ENCODE measurements at regions not wholly inside any gene's neighbourhood (a gene's known extent, or its start where the extent isn't known, plus 50 kb on each side); places are given as distances from the start of the nearest gene placed in this dataset.

GRCh38 chr11:95499516-95500135 lies 268.6 kb upstream of the SESN3 start:
- Histone ChIP-seq H3K4me2 (no peak overlapping the region), H4K20me1 (0 out of 22 replicates have a peak, but pooled peaks cover 0 to 4% (median 0%) of the 10 kb centered on the region in 11 experiments), H3K4me3 (no peak overlapping the region), H3K9ac (no peak overlapping the region), H3K9me3 (replicated peaks in 1 of 11) (0 out of 22 replicates have a peak, but pooled peaks cover 0 to under 1% (median 0%) of the 10 kb centered on the region in 11 experiments), H3K4me1 (no peaks in the 10 kb centered on the region), H3K27me3 (peaks cover 0 to 48% (median 0%) of the 10 kb centered on the region in 11 experiments; a peak in 6 of 22 replicates), H3K27ac (no peak overlapping the region), H3K36me3 (no peaks in the 10 kb centered on the region)
- no peak for TF ChIP-seq Cebpa-rat (IDR thresholded peaks at IDR 0.05)

GRCh38 chr11:95498722-95499425 lies 267.9 kb upstream of the SESN3 start:
- no peak for TF ChIP-seq Cebpa-rat (IDR thresholded peaks at IDR 0.05)
- no peak overlapping the region for H3K4me2 ChIP-seq
- peaks cover 0 to 8% (median 0%) of the 10 kb centered on the region in 11 experiments; a peak in 3 of 22 replicates for H3K9me3 ChIP-seq (replicated peaks in 1 of 11)
- no peaks in the 10 kb centered on the region for H3K4me1 ChIP-seq
- 0 out of 22 replicates have a peak, but pooled peaks cover 0 to 1% (median 0%) of the 10 kb centered on the region in 11 experiments for H4K20me1 ChIP-seq
- peaks cover 0 to 40% (median 0%) of the 10 kb centered on the region in 11 experiments; a peak in 6 of 22 replicates for H3K27me3 ChIP-seq
- H3K4me3 ChIP-seq = no peak overlapping the region
- no peak overlapping the region for H3K9ac ChIP-seq
- H3K27ac ChIP-seq = no peak overlapping the region
- no peaks in the 10 kb centered on the region for H3K36me3 ChIP-seq

- Histone ChIP-seq H3K4me1 (no peaks in the 10 kb centered on the region), H3K4me2 (no peak overlapping the region), H3K27ac (no peak overlapping the region), H3K36me3 (no peaks in the 10 kb centered on the region), H3K9me3 (replicated peaks in 1 of 11) (peaks cover 0 to 8% (median 0%) of the 10 kb centered on the region in 11 experiments; a peak in 3 of 22 replicates), H3K27me3 (peaks cover 0 to 22% (median 0%) of the 10 kb centered on the region in 11 experiments; a peak in 4 of 22 replicates), H3K9ac (no peak overlapping the region), H4K20me1 (no peaks in the 10 kb centered on the region), H3K4me3 (no peak overlapping the region)
- no peak for TF ChIP-seq Cebpa-rat (IDR thresholded peaks at IDR 0.05)
Observed at GRCh38 chr11:95496901-95497300, 265.9 kb upstream of the SESN3 start.

GRCh38 chr11:95495706-95496105 lies 264.7 kb upstream of the SESN3 start:
- Histone ChIP-seq H3K4me1 (no peaks in the 10 kb centered on the region), H3K36me3 (no peaks in the 10 kb centered on the region), H3K27ac (no peak overlapping the region), H3K4me3 (no peak overlapping the region), H3K27me3 (peaks cover 0 to 13% (median 0%) of the 10 kb centered on the region in 11 experiments; a peak in 4 of 22 replicates), H4K20me1 (no peaks in the 10 kb centered on the region), H3K4me2 (no peak overlapping the region), H3K9me3 (replicated peaks in 1 of 11) (peaks cover 0 to 16% (median 6%) of the 10 kb centered on the region in 11 experiments; a peak in 16 of 22 replicates), H3K9ac (no peak overlapping the region)
- no peak for TF ChIP-seq Cebpa-rat (IDR thresholded peaks at IDR 0.05)

- Histone ChIP-seq H3K9ac (no peak overlapping the region), H3K27me3 (peaks cover 0 to 6% (median 0%) of the 10 kb centered on the region in 11 experiments; a peak in 4 of 22 replicates), H3K4me1 (no peaks in the 10 kb centered on the region), H3K36me3 (no peaks in the 10 kb centered on the region), H3K27ac (no peak overlapping the region), H4K20me1 (no peaks in the 10 kb centered on the region), H3K4me2 (no peak overlapping the region), H3K4me3 (no peak overlapping the region), H3K9me3 (replicated peaks in 1 of 11) (peaks cover 0 to 25% (median 13%) of the 10 kb centered on the region in 11 experiments; a peak in 16 of 22 replicates)
- no peak for TF ChIP-seq Cebpa-rat (IDR thresholded peaks at IDR 0.05)
Observed at GRCh38 chr11:95494856-95495255, 263.9 kb upstream of the SESN3 start.

GRCh38 chr11:95494167-95494566 lies 263.2 kb upstream of the SESN3 start:
- Histone ChIP-seq H3K27ac (no peak overlapping the region), H3K4me1 (no peaks in the 10 kb centered on the region), H3K9ac (no peak overlapping the region), H3K36me3 (no peaks in the 10 kb centered on the region), H4K20me1 (no peaks in the 10 kb centered on the region), H3K9me3 (replicated peaks in 1 of 11) (peaks cover 0 to 27% (median 13%) of the 10 kb centered on the region in 11 experiments; a peak in 16 of 22 replicates), H3K27me3 (no peaks in the 10 kb centered on the region), H3K4me3 (no peak overlapping the region), H3K4me2 (no peak overlapping the region)
- TF ChIP-seq Cebpa-rat (IDR thresholded peaks at IDR 0.05) = no peak

- no peaks in the 10 kb centered on the region for H4K20me1 ChIP-seq
- no peak overlapping the region for H3K4me2 ChIP-seq
- no peaks in the 10 kb centered on the region for H3K4me1 ChIP-seq
- H3K9me3 ChIP-seq (replicated peaks in 1 of 11) = peaks cover 0 to 27% (median 13%) of the 10 kb centered on the region in 11 experiments; a peak in 16 of 22 replicates
- no peak for TF ChIP-seq Cebpa-rat (IDR thresholded peaks at IDR 0.05)
- H3K27me3 ChIP-seq = no peaks in the 10 kb centered on the region
- no peak overlapping the region for H3K27ac ChIP-seq
- no peak overlapping the region for H3K4me3 ChIP-seq
- no peak overlapping the region for H3K9ac ChIP-seq
- H3K36me3 ChIP-seq = no peaks in the 10 kb centered on the region
Observed at GRCh38 chr11:95490625-95491024, 259.6 kb upstream of the SESN3 start.

- Histone ChIP-seq H3K9me3 (replicated peaks in 1 of 11) (peaks cover 0 to 20% (median 13%) of the 10 kb centered on the region in 11 experiments; a peak in 17 of 22 replicates), H4K20me1 (no peaks in the 10 kb centered on the region), H3K27ac (no peak overlapping the region), H3K27me3 (no peaks in the 10 kb centered on the region), H3K4me1 (no peaks in the 10 kb centered on the region), H3K4me2 (no peak overlapping the region), H3K36me3 (no peaks in the 10 kb centered on the region), H3K9ac (no peak overlapping the region), H3K4me3 (no peak overlapping the region)
- TF ChIP-seq Cebpa-rat (IDR thresholded peaks at IDR 0.05) = no peak
Observed at GRCh38 chr11:95487938-95488337, 256.9 kb upstream of the SESN3 start.

- H3K4me1 ChIP-seq = no peaks in the 10 kb centered on the region
- no peak overlapping the region for H3K4me2 ChIP-seq
- no peak overlapping the region for H3K9ac ChIP-seq
- no peaks in the 10 kb centered on the region for H4K20me1 ChIP-seq
- no peaks in the 10 kb centered on the region for H3K27me3 ChIP-seq
- TF ChIP-seq Cebpa-rat (IDR thresholded peaks at IDR 0.05) = no peak
- H3K36me3 ChIP-seq = no peaks in the 10 kb centered on the region
- no peak overlapping the region for H3K27ac ChIP-seq
- no peak overlapping the region for H3K4me3 ChIP-seq
- H3K9me3 ChIP-seq (replicated peaks in 1 of 11) = peaks cover 4 to 21% (median 17%) of the 10 kb centered on the region in 11 experiments; a peak in 20 of 22 replicates
Observed at GRCh38 chr11:95487391-95487790, 256.4 kb upstream of the SESN3 start.

Measured in BLaER1 treated with 17β-estradiol and CSF1 and Interleukin-3, amounts not matched to agents 10 nM and 100 nM (cell line).